ENCODE measurements at regions not wholly inside any gene's neighbourhood (a gene's known extent, or its start where the extent isn't known, plus 50 kb on each side); places are given as distances from the start of the nearest gene placed in this dataset.

DNA sequence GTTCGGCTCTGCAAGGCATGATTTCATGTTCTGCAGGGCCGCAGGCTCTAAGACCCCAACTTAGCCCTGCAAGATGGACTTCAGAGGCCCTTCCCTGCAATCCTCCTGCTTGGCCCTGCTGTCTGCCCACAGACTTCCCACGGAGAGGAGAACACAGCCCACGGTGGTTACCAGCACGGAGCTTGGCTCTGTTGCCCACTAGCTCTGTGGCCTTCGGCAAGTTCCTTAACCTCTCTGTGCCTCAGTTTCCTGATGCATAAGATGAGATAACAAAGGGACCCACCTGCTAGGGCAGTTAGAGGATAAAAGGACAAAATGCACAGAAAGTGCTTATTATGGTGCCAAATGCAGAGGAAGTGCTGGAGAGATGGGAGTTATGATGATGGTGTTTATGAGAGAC lies 200.4 kb downstream of the HUNK start:
- TF ChIP-seq ZNF775 (CRISPR knock-in tag; IDR thresholded peaks at IDR 0.05; ENCODE audit: borderline replicate concordance): no peak
- TF ChIP-seq CEBPB (IDR thresholded peaks at IDR 0.05; ENCODE audit: borderline replicate concordance, low read depth, low read length): no peak
- TF ChIP-seq, protein P1, sequence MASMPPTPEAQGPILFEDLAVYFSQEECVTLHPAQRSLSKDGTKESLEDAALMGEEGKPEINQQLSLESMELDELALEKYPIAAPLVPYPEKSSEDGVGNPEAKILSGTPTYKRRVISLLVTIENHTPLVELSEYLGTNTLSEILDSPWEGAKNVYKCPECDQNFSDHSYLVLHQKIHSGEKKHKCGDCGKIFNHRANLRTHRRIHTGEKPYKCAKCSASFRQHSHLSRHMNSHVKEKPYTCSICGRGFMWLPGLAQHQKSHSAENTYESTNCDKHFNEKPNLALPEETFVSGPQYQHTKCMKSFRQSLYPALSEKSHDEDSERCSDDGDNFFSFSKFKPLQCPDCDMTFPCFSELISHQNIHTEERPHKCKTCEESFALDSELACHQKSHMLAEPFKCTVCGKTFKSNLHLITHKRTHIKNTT (CRISPR knock-in tag; IDR thresholded peaks at IDR 0.05): no peak
- TF ChIP-seq HNRNPLL (IDR thresholded peaks at IDR 0.05; ENCODE audit: low read depth, low read length, poor library complexity, severe bottlenecking): no peak
- TF ChIP-seq ZNF879 (CRISPR knock-in tag; IDR thresholded peaks at IDR 0.05): no peak
- TF ChIP-seq, protein P2, sequence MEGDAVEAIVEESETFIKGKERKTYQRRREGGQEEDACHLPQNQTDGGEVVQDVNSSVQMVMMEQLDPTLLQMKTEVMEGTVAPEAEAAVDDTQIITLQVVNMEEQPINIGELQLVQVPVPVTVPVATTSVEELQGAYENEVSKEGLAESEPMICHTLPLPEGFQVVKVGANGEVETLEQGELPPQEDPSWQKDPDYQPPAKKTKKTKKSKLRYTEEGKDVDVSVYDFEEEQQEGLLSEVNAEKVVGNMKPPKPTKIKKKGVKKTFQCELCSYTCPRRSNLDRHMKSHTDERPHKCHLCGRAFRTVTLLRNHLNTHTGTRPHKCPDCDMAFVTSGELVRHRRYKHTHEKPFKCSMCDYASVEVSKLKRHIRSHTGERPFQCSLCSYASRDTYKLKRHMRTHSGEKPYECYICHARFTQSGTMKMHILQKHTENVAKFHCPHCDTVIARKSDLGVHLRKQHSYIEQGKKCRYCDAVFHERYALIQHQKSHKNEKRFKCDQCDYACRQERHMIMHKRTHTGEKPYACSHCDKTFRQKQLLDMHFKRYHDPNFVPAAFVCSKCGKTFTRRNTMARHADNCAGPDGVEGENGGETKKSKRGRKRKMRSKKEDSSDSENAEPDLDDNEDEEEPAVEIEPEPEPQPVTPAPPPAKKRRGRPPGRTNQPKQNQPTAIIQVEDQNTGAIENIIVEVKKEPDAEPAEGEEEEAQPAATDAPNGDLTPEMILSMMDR (CRISPR knock-in tag; IDR thresholded peaks at IDR 0.05): no peak
- no peak for TF ChIP-seq NFKBIZ (CRISPR knock-in tag; IDR thresholded peaks at IDR 0.05)
- no peak for TF ChIP-seq SMAD3 (CRISPR knock-in tag; IDR thresholded peaks at IDR 0.05)
- no peak for TF ChIP-seq GABPA (IDR thresholded peaks at IDR 0.05; ENCODE audit: low read depth, low read length)
- no peak for TF ChIP-seq GABPA (CRISPR knock-in tag; IDR thresholded peaks at IDR 0.05; ENCODE audit: low read depth)
- TF ChIP-seq EP300 (IDR thresholded peaks at IDR 0.05; ENCODE audit: low read depth in 2 of 2, low read length in 2 of 2): no peak
- TF ChIP-seq EP300 (CRISPR knock-in tag; IDR thresholded peaks at IDR 0.05; ENCODE audit: borderline replicate concordance): no peak
